ENCODE measurements at regions not wholly inside any gene's neighbourhood (a gene's known extent, or its start where the extent isn't known, plus 50 kb on each side); places are given as distances from the start of the nearest gene placed in this dataset.

DNA sequence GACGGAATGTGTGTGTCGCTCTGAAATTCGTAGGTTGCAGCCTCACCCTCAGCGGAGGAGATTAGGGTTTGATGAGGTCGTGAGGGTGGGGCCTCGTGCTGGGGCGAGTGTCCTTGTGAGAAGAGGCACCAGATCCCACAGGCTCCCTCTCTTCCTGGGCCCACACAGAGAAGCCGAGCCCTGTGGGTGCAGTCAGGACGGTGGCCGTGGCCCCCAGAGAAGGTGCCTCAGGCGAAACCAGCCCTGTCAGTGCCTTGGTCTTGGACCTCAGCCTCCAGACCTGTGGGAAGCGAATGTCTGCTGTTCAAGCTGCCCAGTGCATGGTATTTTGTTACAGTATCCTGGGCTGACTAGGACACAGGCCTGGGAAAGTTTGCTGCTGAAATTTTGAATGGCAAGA, 108.0 kb upstream of the ALKAL2 start:
- no peak for TF ChIP-seq ZNF70 (CRISPR knock-in tag; IDR thresholded peaks at IDR 0.05)
- TF ChIP-seq, protein P1, sequence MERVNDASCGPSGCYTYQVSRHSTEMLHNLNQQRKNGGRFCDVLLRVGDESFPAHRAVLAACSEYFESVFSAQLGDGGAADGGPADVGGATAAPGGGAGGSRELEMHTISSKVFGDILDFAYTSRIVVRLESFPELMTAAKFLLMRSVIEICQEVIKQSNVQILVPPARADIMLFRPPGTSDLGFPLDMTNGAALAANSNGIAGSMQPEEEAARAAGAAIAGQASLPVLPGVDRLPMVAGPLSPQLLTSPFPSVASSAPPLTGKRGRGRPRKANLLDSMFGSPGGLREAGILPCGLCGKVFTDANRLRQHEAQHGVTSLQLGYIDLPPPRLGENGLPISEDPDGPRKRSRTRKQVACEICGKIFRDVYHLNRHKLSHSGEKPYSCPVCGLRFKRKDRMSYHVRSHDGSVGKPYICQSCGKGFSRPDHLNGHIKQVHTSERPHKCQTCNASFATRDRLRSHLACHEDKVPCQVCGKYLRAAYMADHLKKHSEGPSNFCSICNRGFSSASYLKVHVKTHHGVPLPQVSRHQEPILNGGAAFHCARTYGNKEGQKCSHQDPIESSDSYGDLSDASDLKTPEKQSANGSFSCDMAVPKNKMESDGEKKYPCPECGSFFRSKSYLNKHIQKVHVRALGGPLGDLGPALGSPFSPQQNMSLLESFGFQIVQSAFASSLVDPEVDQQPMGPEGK (CRISPR knock-in tag; IDR thresholded peaks at IDR 0.05; ENCODE audit: borderline replicate concordance): no peak
- no peak for TF ChIP-seq BACH2 (CRISPR knock-in tag; IDR thresholded peaks at IDR 0.05; ENCODE audit: borderline replicate concordance)
- no peak for TF ChIP-seq ZNF565 (CRISPR knock-in tag; conservative IDR thresholded peaks at IDR 0.05; ENCODE audit: low read depth)
- no peak for TF ChIP-seq SNAI2 (CRISPR knock-in tag; IDR thresholded peaks at IDR 0.05)
- ATAC-seq: no peak

DNA sequence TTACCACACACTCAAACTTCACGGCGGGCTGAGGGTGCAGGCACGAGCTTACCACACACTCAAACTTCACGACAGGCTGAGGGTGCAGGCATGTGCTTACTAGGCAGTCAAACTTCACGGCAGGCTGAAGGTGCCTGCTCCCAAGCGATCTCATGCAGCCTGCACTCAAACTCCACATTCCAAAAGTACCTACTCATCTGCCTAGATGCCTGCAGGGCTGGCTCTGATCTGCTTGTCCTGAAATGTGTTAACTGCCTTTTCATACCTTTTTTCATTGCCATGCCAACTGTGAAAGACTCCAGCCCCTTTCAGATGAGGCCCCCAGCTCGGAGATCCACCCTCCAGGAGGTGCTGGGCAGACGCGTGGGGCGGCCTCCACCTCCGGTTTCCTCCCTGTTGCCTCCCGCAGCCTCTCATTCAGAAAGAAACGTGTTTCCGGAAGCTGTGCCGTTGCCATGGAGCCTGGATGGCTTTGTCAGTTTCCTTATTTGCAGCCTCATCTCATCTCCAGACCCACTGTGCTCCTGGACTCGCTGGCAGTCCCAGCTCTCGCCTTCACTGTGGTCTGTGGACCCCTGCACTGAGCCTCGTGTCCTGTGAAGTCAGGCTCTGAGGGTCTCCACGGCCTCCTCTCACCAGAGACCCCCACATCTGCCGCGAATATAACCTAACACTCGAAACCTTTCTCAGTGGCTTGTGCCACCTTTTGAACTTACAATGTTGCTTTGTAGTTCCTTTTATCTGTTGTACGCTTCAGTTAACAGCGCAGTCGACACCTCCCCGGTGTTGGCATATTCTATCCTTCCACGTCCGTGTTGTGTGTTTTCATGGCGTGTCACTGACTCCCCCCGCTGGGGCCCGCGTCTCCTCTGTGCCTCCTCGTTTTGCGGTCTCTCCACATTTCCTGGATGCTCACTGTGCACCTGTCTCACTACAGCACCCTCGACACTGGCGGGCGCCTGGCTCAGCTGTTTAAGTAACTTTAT, 106.1 kb upstream of the ALKAL2 start:
- no peak for ATAC-seq
- TF ChIP-seq TOX (CRISPR knock-in tag; IDR thresholded peaks at IDR 0.05; ENCODE audit: borderline replicate concordance): no peak

DNA sequence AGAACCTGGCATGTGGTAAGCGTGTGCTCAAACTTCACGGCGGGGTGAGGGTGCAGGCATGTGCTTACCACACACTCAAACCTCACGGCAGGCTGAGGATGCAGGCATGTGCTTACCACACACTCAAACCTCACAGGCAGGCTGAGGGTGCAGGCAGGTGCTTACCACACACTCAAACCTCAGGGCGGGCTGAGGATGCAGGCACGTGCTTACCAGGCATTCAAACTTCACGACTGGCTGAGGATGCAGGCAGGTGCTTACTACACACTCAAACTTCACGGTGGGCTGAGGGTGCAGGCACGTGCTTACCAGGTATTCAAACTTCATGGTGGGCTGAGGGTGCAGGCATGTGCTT, 105.0 kb upstream of the ALKAL2 start:
- TF ChIP-seq RARB (CRISPR knock-in tag; IDR thresholded peaks at IDR 0.05) (no peak), TCF4 (CRISPR knock-in tag; IDR thresholded peaks at IDR 0.05; ENCODE audit: borderline replicate concordance) (no peak), ZNF8 (CRISPR knock-in tag; IDR thresholded peaks at IDR 0.05) (no peak)
- no peak for ATAC-seq

DNA sequence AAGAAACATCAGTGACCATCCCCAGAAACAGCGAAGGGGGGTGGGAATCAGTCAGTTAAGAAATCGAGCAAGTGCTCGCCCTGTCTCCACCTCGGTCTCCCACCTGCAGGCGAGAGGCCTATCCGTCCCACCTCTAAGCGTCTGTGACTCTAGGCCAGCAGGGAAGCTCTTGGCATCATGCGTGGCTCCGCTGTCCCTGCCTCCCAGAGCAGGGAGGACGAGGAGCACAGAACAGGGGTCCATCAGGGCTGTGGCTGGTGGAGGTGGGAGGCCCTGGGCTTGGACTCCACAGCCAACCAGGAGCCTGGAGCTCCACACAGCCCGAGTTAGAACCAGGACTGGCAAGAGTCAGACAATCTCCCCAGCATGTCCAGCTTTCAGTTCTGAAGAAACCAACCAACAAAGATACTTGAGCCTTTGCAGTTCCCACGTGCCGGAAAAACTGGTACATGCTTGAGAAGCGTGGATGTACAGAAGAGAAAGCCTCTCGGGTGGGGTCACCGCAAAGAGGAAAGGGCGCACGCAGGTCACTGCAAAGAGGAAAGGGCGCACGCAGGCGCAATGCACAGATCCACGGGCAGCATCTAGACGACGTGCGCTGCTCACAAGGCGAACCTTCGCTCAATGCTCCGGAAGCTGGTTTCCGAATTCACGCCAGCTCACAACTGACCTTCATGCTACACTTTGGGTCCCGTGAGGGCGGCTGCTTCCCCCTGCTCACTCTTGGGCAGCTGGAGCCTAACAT, 104.5 kb upstream of the ALKAL2 start:
- no peak for ATAC-seq
- no peak for TF ChIP-seq ZFP30 (CRISPR knock-in tag; IDR thresholded peaks at IDR 0.05)
- no peak for TF ChIP-seq TOX (CRISPR knock-in tag; IDR thresholded peaks at IDR 0.05; ENCODE audit: borderline replicate concordance)
- TF ChIP-seq, protein P2, sequence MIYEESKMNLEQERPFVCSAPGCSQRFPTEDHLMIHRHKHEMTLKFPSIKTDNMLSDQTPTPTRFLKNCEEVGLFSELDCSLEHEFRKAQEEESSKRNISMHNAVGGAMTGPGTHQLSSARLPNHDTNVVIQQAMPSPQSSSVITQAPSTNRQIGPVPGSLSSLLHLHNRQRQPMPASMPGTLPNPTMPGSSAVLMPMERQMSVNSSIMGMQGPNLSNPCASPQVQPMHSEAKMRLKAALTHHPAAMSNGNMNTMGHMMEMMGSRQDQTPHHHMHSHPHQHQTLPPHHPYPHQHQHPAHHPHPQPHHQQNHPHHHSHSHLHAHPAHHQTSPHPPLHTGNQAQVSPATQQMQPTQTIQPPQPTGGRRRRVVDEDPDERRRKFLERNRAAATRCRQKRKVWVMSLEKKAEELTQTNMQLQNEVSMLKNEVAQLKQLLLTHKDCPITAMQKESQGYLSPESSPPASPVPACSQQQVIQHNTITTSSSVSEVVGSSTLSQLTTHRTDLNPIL (CRISPR knock-in tag; IDR thresholded peaks at IDR 0.05; ENCODE audit: low read depth): no peak
- TF ChIP-seq ZNF8 (CRISPR knock-in tag; IDR thresholded peaks at IDR 0.05): no peak
- TF ChIP-seq, protein P3, sequence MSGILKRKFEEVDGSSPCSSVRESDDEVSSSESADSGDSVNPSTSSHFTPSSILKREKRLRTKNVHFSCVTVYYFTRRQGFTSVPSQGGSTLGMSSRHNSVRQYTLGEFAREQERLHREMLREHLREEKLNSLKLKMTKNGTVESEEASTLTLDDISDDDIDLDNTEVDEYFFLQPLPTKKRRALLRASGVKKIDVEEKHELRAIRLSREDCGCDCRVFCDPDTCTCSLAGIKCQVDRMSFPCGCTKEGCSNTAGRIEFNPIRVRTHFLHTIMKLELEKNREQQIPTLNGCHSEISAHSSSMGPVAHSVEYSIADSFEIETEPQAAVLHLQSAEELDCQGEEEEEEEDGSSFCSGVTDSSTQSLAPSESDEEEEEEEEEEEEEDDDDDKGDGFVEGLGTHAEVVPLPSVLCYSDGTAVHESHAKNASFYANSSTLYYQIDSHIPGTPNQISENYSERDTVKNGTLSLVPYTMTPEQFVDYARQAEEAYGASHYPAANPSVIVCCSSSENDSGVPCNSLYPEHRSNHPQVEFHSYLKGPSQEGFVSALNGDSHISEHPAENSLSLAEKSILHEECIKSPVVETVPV (CRISPR knock-in tag; IDR thresholded peaks at IDR 0.05): no peak
- no peak for TF ChIP-seq PPARA (CRISPR knock-in tag; IDR thresholded peaks at IDR 0.05; ENCODE audit: borderline replicate concordance)
- TF ChIP-seq ARNTL (CRISPR knock-in tag; IDR thresholded peaks at IDR 0.05; ENCODE audit: borderline replicate concordance, low read depth): no peak
- TF ChIP-seq CSDC2 (CRISPR knock-in tag; IDR thresholded peaks at IDR 0.05): no peak
- no peak for TF ChIP-seq ZNF70 (CRISPR knock-in tag; IDR thresholded peaks at IDR 0.05)
- TF ChIP-seq, protein P1 (CRISPR knock-in tag; IDR thresholded peaks at IDR 0.05; ENCODE audit: borderline replicate concordance): no peak
- TF ChIP-seq ZFP3 (CRISPR knock-in tag; IDR thresholded peaks at IDR 0.05): no peak
- TF ChIP-seq, protein P4, sequence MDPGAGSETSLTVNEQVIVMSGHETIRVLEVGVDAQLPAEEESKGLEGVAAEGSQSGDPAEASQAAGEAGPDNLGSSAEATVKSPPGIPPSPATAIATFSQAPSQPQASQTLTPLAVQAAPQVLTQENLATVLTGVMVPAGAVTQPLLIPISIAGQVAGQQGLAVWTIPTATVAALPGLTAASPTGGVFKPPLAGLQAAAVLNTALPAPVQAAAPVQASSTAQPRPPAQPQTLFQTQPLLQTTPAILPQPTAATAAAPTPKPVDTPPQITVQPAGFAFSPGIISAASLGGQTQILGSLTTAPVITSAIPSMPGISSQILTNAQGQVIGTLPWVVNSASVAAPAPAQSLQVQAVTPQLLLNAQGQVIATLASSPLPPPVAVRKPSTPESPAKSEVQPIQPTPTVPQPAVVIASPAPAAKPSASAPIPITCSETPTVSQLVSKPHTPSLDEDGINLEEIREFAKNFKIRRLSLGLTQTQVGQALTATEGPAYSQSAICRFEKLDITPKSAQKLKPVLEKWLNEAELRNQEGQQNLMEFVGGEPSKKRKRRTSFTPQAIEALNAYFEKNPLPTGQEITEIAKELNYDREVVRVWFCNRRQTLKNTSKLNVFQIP (CRISPR knock-in tag; IDR thresholded peaks at IDR 0.05; ENCODE audit: borderline replicate concordance, low read depth): no peak
- TF ChIP-seq ESRRG (CRISPR knock-in tag; IDR thresholded peaks at IDR 0.05): no peak
- TF ChIP-seq ZNF565 (CRISPR knock-in tag; conservative IDR thresholded peaks at IDR 0.05; ENCODE audit: low read depth): no peak
- no peak for TF ChIP-seq SNAI2 (CRISPR knock-in tag; IDR thresholded peaks at IDR 0.05)
- no peak for TF ChIP-seq OSR1 (CRISPR knock-in tag; IDR thresholded peaks at IDR 0.05)
- no peak for TF ChIP-seq ISL1 (CRISPR knock-in tag; IDR thresholded peaks at IDR 0.05)
- no peak for TF ChIP-seq TCF4 (CRISPR knock-in tag; IDR thresholded peaks at IDR 0.05; ENCODE audit: borderline replicate concordance)
- TF ChIP-seq, protein P5, sequence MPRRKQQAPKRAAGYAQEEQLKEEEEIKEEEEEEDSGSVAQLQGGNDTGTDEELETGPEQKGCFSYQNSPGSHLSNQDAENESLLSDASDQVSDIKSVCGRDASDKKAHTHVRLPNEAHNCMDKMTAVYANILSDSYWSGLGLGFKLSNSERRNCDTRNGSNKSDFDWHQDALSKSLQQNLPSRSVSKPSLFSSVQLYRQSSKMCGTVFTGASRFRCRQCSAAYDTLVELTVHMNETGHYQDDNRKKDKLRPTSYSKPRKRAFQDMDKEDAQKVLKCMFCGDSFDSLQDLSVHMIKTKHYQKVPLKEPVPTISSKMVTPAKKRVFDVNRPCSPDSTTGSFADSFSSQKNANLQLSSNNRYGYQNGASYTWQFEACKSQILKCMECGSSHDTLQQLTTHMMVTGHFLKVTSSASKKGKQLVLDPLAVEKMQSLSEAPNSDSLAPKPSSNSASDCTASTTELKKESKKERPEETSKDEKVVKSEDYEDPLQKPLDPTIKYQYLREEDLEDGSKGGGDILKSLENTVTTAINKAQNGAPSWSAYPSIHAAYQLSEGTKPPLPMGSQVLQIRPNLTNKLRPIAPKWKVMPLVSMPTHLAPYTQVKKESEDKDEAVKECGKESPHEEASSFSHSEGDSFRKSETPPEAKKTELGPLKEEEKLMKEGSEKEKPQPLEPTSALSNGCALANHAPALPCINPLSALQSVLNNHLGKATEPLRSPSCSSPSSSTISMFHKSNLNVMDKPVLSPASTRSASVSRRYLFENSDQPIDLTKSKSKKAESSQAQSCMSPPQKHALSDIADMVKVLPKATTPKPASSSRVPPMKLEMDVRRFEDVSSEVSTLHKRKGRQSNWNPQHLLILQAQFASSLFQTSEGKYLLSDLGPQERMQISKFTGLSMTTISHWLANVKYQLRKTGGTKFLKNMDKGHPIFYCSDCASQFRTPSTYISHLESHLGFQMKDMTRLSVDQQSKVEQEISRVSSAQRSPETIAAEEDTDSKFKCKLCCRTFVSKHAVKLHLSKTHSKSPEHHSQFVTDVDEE (CRISPR knock-in tag; IDR thresholded peaks at IDR 0.05): no peak
- TF ChIP-seq RARB (CRISPR knock-in tag; IDR thresholded peaks at IDR 0.05): no peak
